MCF 10A (cell line): ENCODE measurements at regions not wholly inside any gene's neighbourhood (a gene's known extent, or its start where the extent isn't known, plus 50 kb on each side); places are given as distances from the start of the nearest gene placed in this dataset.

Experiments
- BruUV-seq: library from RNA; stranded (reverse); fragments of 400-500 nt; replicated peaks from 2 replicates; lab custom pipeline; 2021; lab: Mats Ljungman, UMichigan
- CTCF ChIA-PET: fragments of 300-600 bp; sonication (Branson Sonifier 250); formaldehyde crosslinking; extraction: SDS; loops from one replicate; lab custom pipeline; 2021; ENCODE audit warnings: antibody characterized with exemption, inconsistent platforms; lab: Yijun Ruan, JAX
- POLR2A ChIA-PET: fragments of 300-600, 350-650 bp; sonication (Branson Sonifier 250); formaldehyde crosslinking; extraction: SDS; loops from one replicate; lab custom pipeline; 2020; ENCODE audit warnings: antibody characterized with exemption, inconsistent platforms; lab: Yijun Ruan, JAX
- DNase-seq: peaks from one replicate; pipeline ENCODE4 v3.0.0-alpha.2; 2018; ENCODE audit not compliant: unreplicated experiment
- H3K27ac Mint-ChIP-seq: one replicate; pipeline ENCODE4 v1.8.0; 2022; ENCODE audit warnings: mild to moderate bottlenecking, low read depth, mixed read lengths; ENCODE audit not compliant: unreplicated experiment
- H3K27me3 Mint-ChIP-seq: one replicate; pipeline ENCODE4 v1.8.0; 2022; ENCODE audit warnings: mixed read lengths; ENCODE audit not compliant: insufficient read depth, unreplicated experiment
- H3K36me3 Mint-ChIP-seq: one replicate; pipeline ENCODE4 v1.8.0; 2022; ENCODE audit warnings: mild to moderate bottlenecking, moderate library complexity, mixed read lengths; ENCODE audit not compliant: insufficient read depth, unreplicated experiment
- H3K4me1 Mint-ChIP-seq: one replicate; pipeline ENCODE4 v1.8.0; 2022; ENCODE audit warnings: mixed read lengths; ENCODE audit not compliant: insufficient read depth, unreplicated experiment
- H3K4me3 Mint-ChIP-seq: one replicate; pipeline ENCODE4 v1.8.0; 2022; ENCODE audit warnings: mild to moderate bottlenecking, moderate library complexity, mixed read lengths; ENCODE audit not compliant: unreplicated experiment
- H3K9me3 Mint-ChIP-seq: one replicate; pipeline ENCODE4 v1.8.0; 2022; ENCODE audit warnings: mixed read lengths; ENCODE audit not compliant: unreplicated experiment
- CTCF ChIP-seq: fragments of 200-600 bp; IDR thresholded peaks from one replicate; pipeline ENCODE4 v1.8.0; 2022; ENCODE audit warnings: antibody characterized with exemption, mild to moderate bottlenecking; ENCODE audit not compliant: unreplicated experiment
- intact Hi-C: fragments of 100-400 bp; cut with micrococcal nuclease; formaldehyde crosslinking; loops from 2 replicates; pipeline ENCODE4 v1.14.1; 2022

GRCh38 chr11:116653206-116653605, 119.6 kb downstream of the BUD13 start:
- Mint-ChIP-seq H3K4me1 (no peaks in the 10 kb centered on the region), H3K4me3 (no peak overlapping the region), H3K36me3 (no peaks in the 10 kb centered on the region), H3K27me3 (peaks cover 17% of the 10 kb centered on the region), H3K27ac (no peak overlapping the region), H3K9me3 (no peaks in the 10 kb centered on the region)
- ChIA-PET CTCF (interaction anchor here (2.8 kb wide), 1 partner anchor 12 kb away, joined by 20 read pairs; no protein-coding TSS in a partner anchor), POLR2A (no interaction called here)
- no peak for TF ChIP-seq CTCF
- no peak for DNase-seq
- intact Hi-C loops = no loop called here
- BruUV-seq = no TSS peak

GRCh38 chr11:116651737-116652237, 121.0 kb downstream of the BUD13 start:
- TF ChIP-seq CTCF = no peak
- ChIA-PET POLR2A (no interaction called here), CTCF (interaction anchor here (0.9 to 2.8 kb wide), 2 partner anchors 10 to 435 kb away, joined by 6 to 20 read pairs; no protein-coding TSS in a partner anchor)
- Mint-ChIP-seq H3K27ac (no peak overlapping the region), H3K9me3 (no peaks in the 10 kb centered on the region), H3K27me3 (peaks cover 17% of the 10 kb centered on the region), H3K4me1 (no peaks in the 10 kb centered on the region), H3K4me3 (no peak overlapping the region), H3K36me3 (no peaks in the 10 kb centered on the region)
- BruUV-seq = no TSS peak
- intact Hi-C loops = no loop called here
- no peak for DNase-seq

DNA sequence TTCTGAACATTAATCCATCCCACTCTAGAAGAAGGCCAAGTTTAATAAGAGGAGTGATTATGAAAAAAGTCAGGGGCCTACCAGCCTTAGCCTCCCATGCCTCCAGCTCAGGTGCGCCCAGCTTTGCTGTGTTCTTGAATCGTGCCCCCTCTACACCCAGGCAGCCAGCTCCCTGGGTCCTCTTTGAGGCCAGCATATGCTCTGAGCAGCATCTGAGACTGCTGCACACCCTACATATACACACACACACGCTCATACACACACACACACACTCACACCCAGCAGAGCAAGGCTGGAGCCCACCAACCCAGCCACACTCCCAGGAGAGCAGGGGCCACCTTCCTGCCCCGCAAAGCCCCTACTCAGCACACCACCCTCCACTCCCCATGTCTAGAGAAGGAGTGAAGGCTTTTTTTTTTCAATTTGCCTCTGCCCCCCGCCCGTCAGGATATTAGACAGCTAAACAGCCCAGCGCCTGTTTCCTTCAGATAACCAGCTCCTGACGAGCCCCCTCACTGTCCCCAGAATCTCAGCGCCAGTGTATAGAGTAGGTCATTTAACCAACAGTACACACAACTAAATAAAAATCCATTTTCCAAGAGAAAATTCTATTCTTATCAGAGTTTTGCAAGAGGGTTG, 121.6 kb downstream of the BUD13 start:
- ChIA-PET POLR2A (no interaction called here), CTCF (interaction anchor here (0.6 to 2.8 kb wide), 5 partner anchors 10 to 589 kb away, joined by 3 to 20 read pairs (median 6); no protein-coding TSS in a partner anchor)
- no TSS peak for BruUV-seq
- Mint-ChIP-seq H3K27ac (no peak overlapping the region), H3K4me1 (no peaks in the 10 kb centered on the region), H3K9me3 (no peaks in the 10 kb centered on the region), H3K27me3 (peaks cover 17% of the 10 kb centered on the region), H3K36me3 (no peaks in the 10 kb centered on the region), H3K4me3 (no peak overlapping the region)
- DNase-seq = no peak
- TF ChIP-seq CTCF = no peak
- intact Hi-C loops = no loop called here

DNA sequence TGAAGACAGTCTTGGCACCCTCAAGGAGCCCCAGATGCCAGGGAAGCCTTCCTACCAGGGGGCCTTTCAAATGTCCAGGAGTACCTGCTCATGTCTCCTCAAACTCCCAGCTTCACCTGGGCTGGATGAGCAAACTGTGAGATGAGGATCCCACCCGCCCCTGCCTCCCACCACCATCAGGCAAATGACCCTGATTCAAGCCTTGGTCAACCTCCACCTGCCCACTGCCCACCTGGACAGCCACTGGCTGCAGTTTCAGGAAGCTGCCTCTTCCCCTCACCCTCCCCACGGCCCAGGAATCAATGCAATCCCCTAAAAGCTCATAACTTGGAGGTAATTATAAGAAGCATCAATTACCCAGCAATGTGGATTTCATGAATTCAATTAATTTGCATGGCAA, 122.7 kb downstream of the BUD13 start:
- no peaks in the 10 kb centered on the region for H3K36me3 Mint-ChIP-seq

More for the DNA sequence above, 122.7 kb downstream of the BUD13 start:
- H3K4me3 Mint-ChIP-seq = no peak overlapping the region
- TF ChIP-seq CTCF = no peak
- no peak for DNase-seq
- ChIA-PET CTCF (interaction anchor here (0.7 to 2.0 kb wide), 3 partner anchors 8 to 347 kb away, joined by 3 to 10 read pairs (median 3); no protein-coding TSS in a partner anchor), POLR2A (no interaction called here)
- no peaks in the 10 kb centered on the region for H3K4me1 Mint-ChIP-seq
- peaks cover 17% of the 10 kb centered on the region for H3K27me3 Mint-ChIP-seq
- no peak overlapping the region for H3K27ac Mint-ChIP-seq
- no TSS peak for BruUV-seq
- no peaks in the 10 kb centered on the region for H3K9me3 Mint-ChIP-seq
- intact Hi-C loops = no loop called here
